PC-3 (cell line): ENCODE measurements at regions not wholly inside any gene's neighbourhood (a gene's known extent, or its start where the extent isn't known, plus 50 kb on each side); places are given as distances from the start of the nearest gene placed in this dataset.
"Not testable (repeated sequence)": the region's sequence is repeated elsewhere in the genome, so short reads cannot be mapped to it uniquely, and the experiment has no call there.

ENCODE experiments used
- ATAC-seq: fragments of 200-7000 bp; cut with Tn5 transposase; 2 replicates; pipeline ENCODE4 v1.9.1; 2020; ENCODE audit warnings: mild to moderate bottlenecking, moderate library complexity
- BruUV-seq: library from RNA; stranded (reverse); fragments of 400-500 nt; replicated peaks from 2 replicates; lab custom pipeline; 2021; lab: Mats Ljungman, UMichigan
- CTCF ChIA-PET: fragments of 300-600 bp; sonication (Branson Sonifier 250); formaldehyde crosslinking; loops from one replicate; lab custom pipeline; 2022; ENCODE audit warnings: antibody characterized with exemption; lab: Charles Lee
- POLR2A ChIA-PET: fragments of 300-600 bp; sonication (Branson Sonifier 250); formaldehyde crosslinking; loops from one replicate; lab custom pipeline; 2022; ENCODE audit warnings: antibody characterized with exemption; ENCODE audit not compliant: unreplicated experiment; lab: Charles Lee
- DNase-seq: peaks from one replicate; pipeline ENCODE4 v3.0.0-alpha.2; 2015
- H2AFZ ChIP-seq: fragments of 300-600 bp; sonication (generic); 2 replicates; pipeline ENCODE4 v1.6.0; 2016; ENCODE audit warnings: antibody characterized with exemption, low read length
- H3F3A ChIP-seq: fragments of 300-600 bp; sonication (generic); one replicate; pipeline ENCODE4 v1.6.0; 2017; ENCODE audit warnings: antibody characterized with exemption, low read length, control low read depth, mild to moderate bottlenecking; ENCODE audit not compliant: unreplicated experiment
- H3K27ac ChIP-seq: fragments of 300-600 bp; sonication (generic); 2 replicates; pipeline ENCODE4 v1.5.1; 2016; ENCODE audit warnings: mild to moderate bottlenecking, low read length
- H3K27me3 ChIP-seq: fragments of 300-600 bp; sonication (generic); 2 replicates; pipeline ENCODE4 v1.6.1; 2016; ENCODE audit warnings: low read length, mixed read lengths
- H3K36me3 ChIP-seq: fragments of 300-600 bp; sonication (generic); 2 replicates; pipeline ENCODE4 v1.6.1; 2016; ENCODE audit warnings: low read depth, mixed run types, low read length, mixed read lengths
- H3K4me1 ChIP-seq: fragments of 300-600 bp; sonication (generic); 2 replicates; pipeline ENCODE4 v1.5.1; 2016; ENCODE audit warnings: low read length; ENCODE audit not compliant: insufficient read depth
- H3K4me2 ChIP-seq: fragments of 300-600 bp; sonication (generic); 2 replicates; pipeline ENCODE4 v1.6.0; 2016; ENCODE audit warnings: low read length
- H3K4me3 ChIP-seq: fragments of 300-600 bp; sonication (generic); 2 replicates; pipeline ENCODE4 v1.5.1; 2016; ENCODE audit warnings: mild to moderate bottlenecking, low read length, mixed read lengths
- H3K79me2 ChIP-seq: fragments of 300-600 bp; sonication (generic); 2 replicates; pipeline ENCODE4 v1.6.1; 2017; ENCODE audit warnings: low read length, mixed read lengths
- H3K9ac ChIP-seq: fragments of 300-600 bp; sonication (generic); 2 replicates; pipeline ENCODE4 v1.6.0; 2016; ENCODE audit warnings: mild to moderate bottlenecking, low read length
- H3K9me2 ChIP-seq: fragments of 300-600 bp; sonication (generic); replicated peaks from 2 replicates; pipeline ENCODE4 v1.6.1; 2016; ENCODE audit warnings: mixed run types, low read length, mixed read lengths
- H3K9me3 ChIP-seq: fragments of 300-600 bp; sonication (generic); 2 replicates; pipeline ENCODE4 v1.6.1; 2016; ENCODE audit warnings: low read length, mixed read lengths
- H4K20me1 ChIP-seq: fragments of 300-600 bp; sonication (generic); 2 replicates; pipeline ENCODE4 v1.6.1; 2016; ENCODE audit warnings: low read length, mixed read lengths
- EZH2 ChIP-seq: fragments of 300-600 bp; sonication (generic); IDR thresholded peaks from one replicate; pipeline ENCODE4 v1.6.1; 2017; ENCODE audit warnings: antibody characterized with exemption, mild to moderate bottlenecking, low read length; ENCODE audit not compliant: unreplicated experiment
- EZH2phosphoT487 ChIP-seq: fragments of 300-600 bp; sonication (generic); IDR thresholded peaks from 2 replicates; pipeline ENCODE4 v1.6.1; 2018; ENCODE audit warnings: mild to moderate bottlenecking, antibody characterized with exemption, low read length, borderline replicate concordance
- intact Hi-C: fragments of 100-400 bp; cut with micrococcal nuclease; formaldehyde crosslinking; loops from 2 replicates; pipeline ENCODE4 v1.9.0; 2023
- TF ChIP-seq, protein P1 (sequence below): fragments of 300-600 bp; sonication (generic); conservative IDR thresholded peaks from 2 replicates; pipeline ENCODE4 v1.5.1; 2017; ENCODE audit warnings: antibody characterized with exemption, low read depth, mild to moderate bottlenecking, low read length

DNA sequence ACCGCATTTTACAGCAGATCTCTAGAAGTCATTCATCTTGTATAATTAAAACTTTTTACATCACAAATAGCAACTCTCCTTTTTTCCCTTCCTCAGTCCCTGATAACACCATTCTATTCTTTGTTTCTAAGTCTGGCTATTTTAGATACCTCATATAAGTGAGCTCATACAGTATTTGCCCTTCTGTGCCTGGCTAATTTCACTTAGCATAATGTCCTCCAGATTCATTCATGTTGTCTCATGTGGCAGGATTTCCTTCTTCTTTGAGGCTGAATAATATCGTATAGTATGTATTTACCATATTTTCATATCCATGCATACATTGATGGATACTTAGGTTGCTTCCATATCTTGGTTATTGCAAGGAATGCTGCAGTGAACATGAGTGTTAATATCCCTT lies 362.0 kb downstream of the RFC3 start:
- no peaks in the 10 kb centered on the region for H3K9me2 ChIP-seq
- ATAC-seq (no peak), DNase-seq (no peak)
- no peaks in the 10 kb centered on the region for H3K27me3 ChIP-seq
- ChIA-PET CTCF (no interaction called here), POLR2A (no interaction called here)
- TF ChIP-seq EZH2 (no peak), EZH2phosphoT487 (no peak)
- TF ChIP-seq, protein P1, sequence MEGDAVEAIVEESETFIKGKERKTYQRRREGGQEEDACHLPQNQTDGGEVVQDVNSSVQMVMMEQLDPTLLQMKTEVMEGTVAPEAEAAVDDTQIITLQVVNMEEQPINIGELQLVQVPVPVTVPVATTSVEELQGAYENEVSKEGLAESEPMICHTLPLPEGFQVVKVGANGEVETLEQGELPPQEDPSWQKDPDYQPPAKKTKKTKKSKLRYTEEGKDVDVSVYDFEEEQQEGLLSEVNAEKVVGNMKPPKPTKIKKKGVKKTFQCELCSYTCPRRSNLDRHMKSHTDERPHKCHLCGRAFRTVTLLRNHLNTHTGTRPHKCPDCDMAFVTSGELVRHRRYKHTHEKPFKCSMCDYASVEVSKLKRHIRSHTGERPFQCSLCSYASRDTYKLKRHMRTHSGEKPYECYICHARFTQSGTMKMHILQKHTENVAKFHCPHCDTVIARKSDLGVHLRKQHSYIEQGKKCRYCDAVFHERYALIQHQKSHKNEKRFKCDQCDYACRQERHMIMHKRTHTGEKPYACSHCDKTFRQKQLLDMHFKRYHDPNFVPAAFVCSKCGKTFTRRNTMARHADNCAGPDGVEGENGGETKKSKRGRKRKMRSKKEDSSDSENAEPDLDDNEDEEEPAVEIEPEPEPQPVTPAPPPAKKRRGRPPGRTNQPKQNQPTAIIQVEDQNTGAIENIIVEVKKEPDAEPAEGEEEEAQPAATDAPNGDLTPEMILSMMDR: no peak
- H3F3A ChIP-seq: no peaks in the 10 kb centered on the region
- H3K27ac ChIP-seq: no peak overlapping the region
- no peaks in the 10 kb centered on the region for H3K4me1 ChIP-seq
- no peak overlapping the region for H2AFZ ChIP-seq
- H3K36me3 ChIP-seq: no peaks in the 10 kb centered on the region
- intact Hi-C loops: no loop called here
- no peak overlapping the region for H3K9ac ChIP-seq
- no peaks in the 10 kb centered on the region for H4K20me1 ChIP-seq
- no peak overlapping the region for H3K4me2 ChIP-seq
- H3K79me2 ChIP-seq: no peaks in the 10 kb centered on the region
- H3K4me3 ChIP-seq: no peak overlapping the region
- BruUV-seq: no TSS peak
- H3K9me3 ChIP-seq: no peaks in the 10 kb centered on the region

DNA sequence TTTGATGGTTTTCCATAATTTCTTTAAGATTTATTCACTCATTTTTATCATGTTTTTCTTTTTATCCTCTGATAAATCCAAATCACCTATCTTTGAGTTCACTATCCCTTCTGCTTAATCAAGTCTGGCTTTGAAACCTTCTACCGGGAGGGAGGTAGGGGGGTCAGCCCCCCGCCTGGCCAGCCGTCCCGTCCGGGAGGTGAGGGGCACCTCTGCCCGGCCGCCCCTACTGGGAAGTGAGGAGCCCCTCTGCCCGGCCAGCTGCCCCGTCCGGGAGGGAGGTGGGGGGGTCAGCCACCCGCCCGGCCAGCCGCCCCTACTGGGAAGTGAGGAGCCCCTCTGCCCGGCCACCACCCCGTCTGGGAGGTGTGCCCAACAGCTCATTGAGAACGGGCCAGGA lies 363.3 kb downstream of the RFC3 start:
- ATAC-seq, POLR2A ChIA-PET, DNase-seq, H3K79me2 ChIP-seq, H3F3A ChIP-seq, H4K20me1 ChIP-seq, H3K9ac ChIP-seq, BruUV-seq, H3K4me2 ChIP-seq, H3K36me3 ChIP-seq, intact Hi-C loops, H3K4me3 ChIP-seq, H3K27ac ChIP-seq, H3K9me2 ChIP-seq, H3K9me3 ChIP-seq, H2AFZ ChIP-seq, H3K4me1 ChIP-seq, H3K27me3 ChIP-seq, CTCF ChIA-PET: not testable (repeated sequence)

DNA sequence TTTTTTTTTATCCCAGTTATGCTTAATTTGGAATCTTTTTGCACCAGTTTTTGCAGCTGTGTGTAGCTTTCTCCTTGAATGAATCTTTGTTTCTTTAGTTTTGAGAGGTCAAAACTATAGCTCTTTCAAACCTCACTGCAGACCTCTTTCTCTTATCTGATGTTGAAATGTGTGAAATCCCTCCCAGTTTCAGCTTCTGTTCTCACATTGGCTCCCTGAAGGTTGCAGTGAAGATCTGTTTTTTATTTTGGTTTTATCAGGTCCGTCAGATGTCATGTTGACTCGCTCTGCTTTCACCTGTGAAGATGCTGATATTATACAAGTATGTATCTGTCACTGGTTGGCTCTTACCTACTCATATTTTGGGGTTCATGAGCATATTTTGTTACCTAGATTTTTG lies 372.0 kb downstream of the RFC3 start:
- ATAC-seq (no peak), DNase-seq (no peak)
- no peaks in the 10 kb centered on the region for H3K4me1 ChIP-seq
- H3K9ac ChIP-seq: no peak overlapping the region
- no peak overlapping the region for H3K27ac ChIP-seq
- POLR2A ChIA-PET: no interaction called here
- H3K9me2 ChIP-seq: no peaks in the 10 kb centered on the region
- no peaks in the 10 kb centered on the region for H3F3A ChIP-seq
- CTCF ChIA-PET: no interaction called here
- H3K79me2 ChIP-seq: no peaks in the 10 kb centered on the region
- no peaks in the 10 kb centered on the region for H3K9me3 ChIP-seq
- no peaks in the 10 kb centered on the region for H3K27me3 ChIP-seq
- H3K4me3 ChIP-seq: no peak overlapping the region
- no TSS peak for BruUV-seq
- TF ChIP-seq EZH2 (no peak), EZH2phosphoT487 (no peak)
- TF ChIP-seq, protein P1: no peak
- H2AFZ ChIP-seq: no peak overlapping the region
- no peak overlapping the region for H3K4me2 ChIP-seq
- H3K36me3 ChIP-seq: no peaks in the 10 kb centered on the region
- H4K20me1 ChIP-seq: no peaks in the 10 kb centered on the region
- intact Hi-C loops: no loop called here
